HG03565 (cell line): ENCODE measurements at regions not wholly inside any gene's neighbourhood (a gene's known extent, or its start where the extent isn't known, plus 50 kb on each side); places are given as distances from the start of the nearest gene placed in this dataset.

Source experiments
- ATAC-seq: cut with Tn5 transposase; IDR thresholded peaks from one replicate; pipeline ENCODE4 v1.9.1; 2021; ENCODE audit warnings: mild to moderate bottlenecking, moderate library complexity; ENCODE audit not compliant: unreplicated experiment

- ATAC-seq = no peak
Measured at GRCh38 chr6:22082218-22082617, 214.6 kb downstream of the PRL start.

- no peak for ATAC-seq
Measured at GRCh38 chr6:22083119-22083518, 213.7 kb downstream of the PRL start.

- no peak for ATAC-seq
Measured at GRCh38 chr6:22087960-22088706, 208.7 kb downstream of the PRL start.

GRCh38 chr6:22091424-22091948 lies 205.3 kb downstream of the PRL start:
- ATAC-seq = no peak

GRCh38 chr6:22095836-22096235 lies 201.0 kb downstream of the PRL start:
- ATAC-seq = no peak

GRCh38 chr6:22098601-22099031 lies 198.2 kb downstream of the PRL start:
- no peak for ATAC-seq

GRCh38 chr6:22099231-22099630 lies 197.6 kb downstream of the PRL start:
- no peak for ATAC-seq

GRCh38 chr6:22099923-22100322 lies 196.9 kb downstream of the PRL start:
- ATAC-seq = no peak

- no peak for ATAC-seq
Measured at GRCh38 chr6:22101163-22101562, 195.7 kb downstream of the PRL start.

- peak; percentile 93 for ATAC-seq
Measured at GRCh38 chr6:22102671-22103070, 194.2 kb downstream of the PRL start.

GRCh38 chr6:22106451-22106850 lies 190.4 kb downstream of the PRL start:
- no peak for ATAC-seq

GRCh38 chr6:22106961-22107360 lies 189.9 kb downstream of the PRL start:
- no peak for ATAC-seq

- no peak for ATAC-seq
Measured at GRCh38 chr6:22108199-22108598, 188.6 kb downstream of the PRL start.

GRCh38 chr6:22110061-22110460 lies 186.8 kb downstream of the PRL start:
- ATAC-seq = no peak

GRCh38 chr6:22112461-22112860 lies 184.4 kb downstream of the PRL start:
- ATAC-seq = no peak

- no peak for ATAC-seq
Measured at GRCh38 chr6:22113026-22113766, 183.6 kb downstream of the PRL start.

GRCh38 chr6:22115559-22115958 lies 181.3 kb downstream of the PRL start:
- no peak for ATAC-seq

- no peak for ATAC-seq
Measured at GRCh38 chr6:22117631-22118030, 179.2 kb downstream of the PRL start.

GRCh38 chr6:22119500-22119899 lies 177.3 kb downstream of the PRL start:
- ATAC-seq = no peak

- no peak for ATAC-seq
Measured at GRCh38 chr6:22124756-22125155, 172.1 kb downstream of the PRL start.

GRCh38 chr6:22126910-22127309 lies 169.9 kb downstream of the PRL start:
- no peak for ATAC-seq

GRCh38 chr6:22129751-22130150 lies 167.1 kb downstream of the PRL start:
- ATAC-seq = no peak
